Fibroblast of villous mesenchyme (primary cell): ENCODE measurements at regions not wholly inside any gene's neighbourhood (a gene's known extent, or its start where the extent isn't known, plus 50 kb on each side); places are given as distances from the start of the nearest gene placed in this dataset.
A peak's percentile ranks its signal among the peaks of the same experiment; 100 is the strongest.

Experiments used
- DNase-seq: peaks from one replicate; pipeline ENCODE4 v3.0.0-alpha.2; 2010; ENCODE audit warnings: low read depth
- H3K4me3 ChIP-seq: 2 replicates; pipeline ENCODE4 v1.5.1; 2011; ENCODE audit warnings: low read depth, mild to moderate bottlenecking, low read length
- CTCF ChIP-seq: IDR thresholded peaks from 2 replicates; pipeline ENCODE4 v1.5.1; 2012; ENCODE audit warnings: low read depth, mild to moderate bottlenecking, low read length; ENCODE audit not compliant: insufficient read depth

- TF ChIP-seq CTCF = no peak
- no peak for DNase-seq
- H3K4me3 ChIP-seq = no peak overlapping the region
Observed at GRCh38 chr5:111952555-111952954, 195.6 kb upstream of the NREP start.

GRCh38 chr5:111950660-111951059 is 193.7 kb upstream of the NREP start:
- H3K4me3 ChIP-seq = no peak overlapping the region
- no peak for DNase-seq
- no peak for TF ChIP-seq CTCF

GRCh38 chr5:111948092-111948841 is 191.3 kb upstream of the NREP start:
- TF ChIP-seq CTCF = no peak
- DNase-seq = peak; percentile 92
- H3K4me3 ChIP-seq = no peak overlapping the region

- H3K4me3 ChIP-seq = no peak overlapping the region
- TF ChIP-seq CTCF = no peak
- no peak for DNase-seq
Observed at GRCh38 chr5:111946556-111946955, 189.6 kb upstream of the NREP start.

GRCh38 chr5:111945535-111945934 is 188.5 kb upstream of the NREP start:
- no peak for DNase-seq

GRCh38 chr5:111942661-111943401 is 185.8 kb upstream of the NREP start:
- TF ChIP-seq CTCF = no peak
- DNase-seq = no peak
- H3K4me3 ChIP-seq = no peak overlapping the region

More at GRCh38 chr5:111945535-111945934, 188.5 kb upstream of the NREP start:
- no peak for TF ChIP-seq CTCF
- H3K4me3 ChIP-seq = no peak overlapping the region
